B cell (primary cell): ENCODE measurements at regions not wholly inside any gene's neighbourhood (a gene's known extent, or its start where the extent isn't known, plus 50 kb on each side); places are given as distances from the start of the nearest gene placed in this dataset.

Experiments
- ATAC-seq: fragments of 200-7000 bp; cut with Tn5 transposase; one replicate; pipeline ENCODE4 v1.10.0; 2021; ENCODE audit warnings: low read depth, mild to moderate bottlenecking, moderate number of reproducible peaks, moderate library complexity
- CTCF ChIA-PET: fragments of 350-600 bp; sonication (Branson Sonifier 250); formaldehyde crosslinking; loops from one replicate; lab custom pipeline; 2021; ENCODE audit warnings: antibody characterized with exemption, inconsistent platforms; lab: Charles Lee
- POLR2A ChIA-PET: fragments of 350-600 bp; sonication (Branson Sonifier 250); formaldehyde crosslinking; loops from one replicate; lab custom pipeline; 2021; ENCODE audit warnings: antibody characterized with exemption; lab: Charles Lee
- DNase-seq: peaks from one replicate; pipeline ENCODE4 v3.0.0; 2013
- H2AFZ ChIP-seq: 2 replicates; pipeline ENCODE4 v1.6.1; 2012; ENCODE audit warnings: mild to moderate bottlenecking, low read depth, low read length; ENCODE audit not compliant: insufficient read depth, poor library complexity, severe bottlenecking
- H3K27ac ChIP-seq, 2 donors: 1 replicate in 1 of 2; 2 replicates in 1 of 2; pipeline ENCODE4 v1.5.1; 2012 to 2013; ENCODE audit warnings: low read length in 2 of 2, mild to moderate bottlenecking in 2 of 2, moderate library complexity in 1 of 2
- H3K27me3 ChIP-seq, 4 experiments: fragments of 200-600 bp in 1 of 4; sonication (generic) in 1 of 4; replicated peaks in 1 of 4; 1 replicate in 2 of 4; 2 replicates in 2 of 4; pipeline versions ENCODE4 v1.6.1 to v1.7.0; 2013 to 2016; ENCODE audit warnings: low read length in 3 of 4, mild to moderate bottlenecking in 2 of 4, mixed read lengths in 1 of 4, moderate library complexity in 1 of 4; ENCODE audit not compliant: insufficient read depth in 4 of 4, control insufficient read depth in 3 of 4; ENCODE audit errors: control extremely low read depth in 1 of 4
- H3K36me3 ChIP-seq, 2 experiments: replicated peaks in 1 of 2; 1 replicate in 1 of 2; 2 replicates in 1 of 2; pipeline versions ENCODE4 v1.6.1 to v1.7.1; 2013; ENCODE audit warnings: low read length in 1 of 2; ENCODE audit not compliant: insufficient read depth in 2 of 2, control insufficient read depth in 1 of 2; ENCODE audit errors: control extremely low read depth in 1 of 2, extremely low read depth in 1 of 2
- H3K4me1 ChIP-seq, 2 donors: fragments of 200-600 bp in 1 of 2; sonication (generic) in 1 of 2; 1 replicate in 1 of 2; 2 replicates in 1 of 2; pipeline versions ENCODE4 v1.5.1 to v1.6.1; 2013 to 2017; ENCODE audit warnings: low read length in 2 of 2; ENCODE audit not compliant: control insufficient read depth in 2 of 2, insufficient read depth in 2 of 2
- H3K4me2 ChIP-seq: replicated peaks from 2 replicates; pipeline ENCODE3; 2012; ENCODE audit warnings: mild to moderate bottlenecking, low read depth, low read length; ENCODE audit not compliant: poor library complexity, severe bottlenecking
- H3K4me3 ChIP-seq, 5 experiments: fragments of 200-600 bp in 1 of 5; sonication (generic) in 1 of 5; 1 replicate in 3 of 5; 2 replicates in 2 of 5; pipeline versions ENCODE4 v1.5.1 to v1.7.0; 2011 to 2016; ENCODE audit warnings: low read length in 4 of 5, mild to moderate bottlenecking in 4 of 5, low read depth in 2 of 5, control low read depth in 1 of 5, moderate library complexity in 1 of 5; ENCODE audit not compliant: insufficient read depth in 1 of 5; ENCODE audit errors: control extremely low read depth in 1 of 5, extremely low read depth in 1 of 5
- H3K79me2 ChIP-seq: fragments of 200-600 bp; sonication (generic); one replicate; pipeline ENCODE4 v1.6.0; 2016; ENCODE audit warnings: low read length; ENCODE audit not compliant: control insufficient read depth, insufficient read depth
- H3K9ac ChIP-seq: fragments of 200-600 bp; sonication (generic); 2 replicates; pipeline ENCODE4 v1.6.1; 2017; ENCODE audit warnings: mild to moderate bottlenecking, low read length, moderate library complexity
- H3K9me3 ChIP-seq, 3 donors: one replicate each; pipeline versions ENCODE4 v1.6.1 to v1.7.1; 2013; ENCODE audit warnings: low read length in 2 of 3; ENCODE audit not compliant: control insufficient read depth in 2 of 3, insufficient read depth in 1 of 3; ENCODE audit errors: control extremely low read depth in 1 of 3
- H4K20me1 ChIP-seq: 2 replicates; pipeline ENCODE4 v1.6.0; 2012; ENCODE audit warnings: mild to moderate bottlenecking, low read length; ENCODE audit not compliant: insufficient read depth, control insufficient read depth, poor library complexity, severe bottlenecking
- H3K27ac Mint-ChIP-seq: one replicate; pipeline ENCODE4 v1.8.0; 2021; ENCODE audit warnings: mixed read lengths
- H3K27me3 Mint-ChIP-seq: one replicate; pipeline ENCODE4 v1.8.0; 2021; ENCODE audit warnings: mixed read lengths
- H3K4me1 Mint-ChIP-seq: one replicate; pipeline ENCODE4 v1.8.0; 2021; ENCODE audit warnings: mixed read lengths
- H3K4me3 Mint-ChIP-seq: one replicate; pipeline ENCODE4 v1.8.0; 2021; ENCODE audit warnings: mixed read lengths
- H3K9me3 Mint-ChIP-seq: one replicate; pipeline ENCODE4 v1.8.0; 2022; ENCODE audit warnings: mixed read lengths; ENCODE audit not compliant: insufficient read depth
- EZH2 ChIP-seq: IDR thresholded peaks from 2 replicates; pipeline ENCODE4 v1.6.1; 2012; ENCODE audit warnings: borderline replicate concordance, low read depth, mild to moderate bottlenecking, moderate library complexity, low read length; ENCODE audit not compliant: insufficient read depth, poor library complexity, severe bottlenecking
- WGBS: methylation state at CpG from one replicate; pipeline ENCODE4 v1.1.5; 2013; ENCODE audit warnings: missing lambda C conversion rate; ENCODE audit not compliant: insufficient coverage; 5-methylcytosine and 5-hydroxymethylcytosine counted together
- intact Hi-C: fragments of 100-400 bp; cut with micrococcal nuclease; formaldehyde crosslinking; loops from one replicate; pipeline ENCODE4 v1.10.0; 2022
- TF ChIP-seq, protein P1 (sequence below): fragments of 200-600 bp; IDR thresholded peaks from one replicate; pipeline ENCODE4 v1.8.0; 2022; ENCODE audit warnings: antibody characterized with exemption, mild to moderate bottlenecking

DNA sequence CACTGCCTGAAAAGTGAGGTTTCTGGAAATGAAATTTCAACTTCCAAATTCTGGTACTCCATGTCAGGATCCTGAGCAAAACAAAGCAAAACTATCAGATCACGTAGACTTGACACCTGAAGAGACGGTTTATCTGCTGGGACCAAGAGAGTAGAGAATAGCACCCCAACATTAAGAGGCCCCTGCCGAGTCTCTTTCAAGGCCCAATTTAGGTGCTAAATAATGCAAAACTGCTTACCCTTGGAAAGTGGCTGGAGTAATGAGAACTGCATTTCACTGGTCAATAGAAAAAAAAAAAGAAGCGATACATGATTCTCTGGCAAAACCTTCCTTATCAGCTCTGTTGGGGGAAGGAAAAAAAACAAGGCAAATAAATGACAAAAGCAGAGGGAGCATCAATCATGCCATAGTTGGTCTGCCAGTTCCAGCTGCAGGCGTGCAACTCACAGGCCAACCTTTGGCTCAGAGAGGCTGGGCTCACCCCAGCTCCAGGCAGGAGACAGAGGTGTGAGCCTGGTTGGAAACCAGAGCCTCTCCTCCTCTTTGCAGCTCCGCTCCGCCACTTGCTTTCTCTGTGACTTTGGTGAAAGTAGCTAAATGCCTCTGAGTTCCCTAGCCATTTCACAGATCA lies 595.2 kb downstream of the TOX3 start:
- Histone ChIP-seq H3K4me3 (no peak overlapping the region), H3K9ac (no peak overlapping the region), H3K4me1 (no peaks in the 10 kb centered on the region), H3K36me3 (no peaks in the 10 kb centered on the region), H3K27me3 (no peaks in the 10 kb centered on the region), H4K20me1 (no peaks in the 10 kb centered on the region), H3K9me3 (peaks cover 0 to 5% (median 0%) of the 10 kb centered on the region in 3 donors), H3K79me2 (no peaks in the 10 kb centered on the region), H3K4me2 (no peak overlapping the region), H2AFZ (no peak overlapping the region), H3K27ac (no peak overlapping the region)
- Mint-ChIP-seq H3K9me3 (no peaks in the 10 kb centered on the region), H3K27me3 (no peaks in the 10 kb centered on the region), H3K4me3 (no peak overlapping the region), H3K4me1 (no peaks in the 10 kb centered on the region), H3K27ac (no peak overlapping the region)
- ATAC-seq = no peak
- WGBS = 47% methylated on average over 4 of the region's 7 CpGs
- POLR2A ChIA-PET = no interaction called here
- CTCF ChIA-PET = interaction anchor here (0.6 kb wide), 1 partner anchor 47 kb away, joined by 3 read pairs; no protein-coding TSS in a partner anchor
- TF ChIP-seq, protein P1, sequence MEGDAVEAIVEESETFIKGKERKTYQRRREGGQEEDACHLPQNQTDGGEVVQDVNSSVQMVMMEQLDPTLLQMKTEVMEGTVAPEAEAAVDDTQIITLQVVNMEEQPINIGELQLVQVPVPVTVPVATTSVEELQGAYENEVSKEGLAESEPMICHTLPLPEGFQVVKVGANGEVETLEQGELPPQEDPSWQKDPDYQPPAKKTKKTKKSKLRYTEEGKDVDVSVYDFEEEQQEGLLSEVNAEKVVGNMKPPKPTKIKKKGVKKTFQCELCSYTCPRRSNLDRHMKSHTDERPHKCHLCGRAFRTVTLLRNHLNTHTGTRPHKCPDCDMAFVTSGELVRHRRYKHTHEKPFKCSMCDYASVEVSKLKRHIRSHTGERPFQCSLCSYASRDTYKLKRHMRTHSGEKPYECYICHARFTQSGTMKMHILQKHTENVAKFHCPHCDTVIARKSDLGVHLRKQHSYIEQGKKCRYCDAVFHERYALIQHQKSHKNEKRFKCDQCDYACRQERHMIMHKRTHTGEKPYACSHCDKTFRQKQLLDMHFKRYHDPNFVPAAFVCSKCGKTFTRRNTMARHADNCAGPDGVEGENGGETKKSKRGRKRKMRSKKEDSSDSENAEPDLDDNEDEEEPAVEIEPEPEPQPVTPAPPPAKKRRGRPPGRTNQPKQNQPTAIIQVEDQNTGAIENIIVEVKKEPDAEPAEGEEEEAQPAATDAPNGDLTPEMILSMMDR = no peak
- no peak for TF ChIP-seq EZH2
- intact Hi-C loops = no loop called here
- DNase-seq = no peak

DNA sequence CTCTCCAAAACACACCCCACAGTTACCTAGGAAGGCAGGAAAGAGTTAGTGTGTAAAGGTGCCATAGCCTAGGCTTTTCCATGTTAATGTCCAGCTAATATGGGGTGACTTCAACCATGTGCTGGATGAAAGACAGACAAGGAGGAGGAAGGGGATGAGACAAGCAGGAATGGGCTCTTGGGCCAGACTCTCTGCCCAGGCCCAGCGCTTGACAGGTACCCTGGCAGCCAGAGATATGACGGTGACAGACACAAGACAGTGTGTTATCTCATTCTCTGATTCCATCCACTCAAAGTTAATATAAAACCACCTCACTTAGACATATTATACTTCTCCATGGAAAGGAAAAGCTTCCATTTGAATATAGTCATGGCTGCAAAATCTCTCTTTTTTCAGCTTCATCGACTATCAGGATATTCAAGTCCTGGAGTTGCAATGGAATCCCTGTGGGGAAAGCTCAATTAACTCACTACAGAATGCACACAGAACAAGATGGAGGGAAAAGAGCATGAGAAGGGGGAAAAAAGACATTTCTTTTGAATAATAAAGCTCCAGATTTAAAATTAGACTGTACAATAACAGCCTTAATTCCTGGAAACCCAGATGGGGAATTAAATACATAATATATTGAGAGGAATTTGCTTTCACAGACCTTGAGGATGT lies 596.7 kb downstream of the TOX3 start:
- no peak overlapping the region for H3K4me3 ChIP-seq
- ChIA-PET CTCF (no interaction called here), POLR2A (no interaction called here)
- H3K4me2 ChIP-seq = no peak overlapping the region
- no peak overlapping the region for H3K27ac ChIP-seq
- H3K4me1 Mint-ChIP-seq = no peaks in the 10 kb centered on the region
- no peaks in the 10 kb centered on the region for H3K79me2 ChIP-seq
- H3K9ac ChIP-seq = no peak overlapping the region
- H3K36me3 ChIP-seq = no peaks in the 10 kb centered on the region
- 100% methylated on average over 2 of the region's 3 CpGs for WGBS
- TF ChIP-seq, protein P1 = no peak
- no peak for TF ChIP-seq EZH2
- H2AFZ ChIP-seq = no peak overlapping the region
- intact Hi-C loops = no loop called here
- H4K20me1 ChIP-seq = no peaks in the 10 kb centered on the region
- no peak for ATAC-seq
- H3K27me3 ChIP-seq = no peaks in the 10 kb centered on the region
- DNase-seq = no peak
- no peak overlapping the region for H3K27ac Mint-ChIP-seq
- peaks cover 0 to 5% (median 0%) of the 10 kb centered on the region in 3 donors for H3K9me3 ChIP-seq
- H3K9me3 Mint-ChIP-seq = no peaks in the 10 kb centered on the region
- no peaks in the 10 kb centered on the region for H3K27me3 Mint-ChIP-seq
- H3K4me3 Mint-ChIP-seq = no peak overlapping the region
- H3K4me1 ChIP-seq = no peaks in the 10 kb centered on the region
